Breast epithelium (tissue), 4 donors: ENCODE measurements at regions not wholly inside any gene's neighbourhood (a gene's known extent, or its start where the extent isn't known, plus 50 kb on each side); places are given as distances from the start of the nearest gene placed in this dataset.

Source experiments
- DNase-seq, 2 donors: peaks; one replicate each; pipeline ENCODE4 v3.0.0-alpha.2; 2019; ENCODE audit warnings: low spot score in 2 of 2
- H3K27ac ChIP-seq, 2 donors: fragments of 200-600 bp; sonication (generic) in 1 of 2; one replicate each; pipeline ENCODE4 v1.5.1; 2016 to 2019; ENCODE audit warnings: mild to moderate bottlenecking in 1 of 2
- H3K27me3 ChIP-seq, 2 donors: fragments of 200-600 bp; sonication (generic) in 1 of 2; one replicate each; pipeline versions ENCODE4 v1.5.1 to v1.6.0; 2017 to 2019; ENCODE audit warnings: control low read depth in 1 of 2, mild to moderate bottlenecking in 1 of 2
- H3K36me3 ChIP-seq: fragments of 200-600 bp; one replicate; pipeline ENCODE4 v1.5.1; 2019
- H3K4me1 ChIP-seq, 2 donors: fragments of 200-600 bp; sonication (generic); one replicate each; pipeline ENCODE4 v1.5.1; 2016 to 2019; ENCODE audit warnings: control low read depth in 1 of 2
- H3K4me3 ChIP-seq, 3 donors: fragments of 200-600 bp; sonication (generic); 1 replicate in 2 of 3; 2 replicates in 1 of 3; pipeline ENCODE4 v1.5.1; 2016 to 2019; ENCODE audit warnings: mild to moderate bottlenecking in 3 of 3, moderate library complexity in 2 of 3
- H3K9me3 ChIP-seq, 2 donors: fragments of 200-600 bp; sonication (generic) in 1 of 2; one replicate each; pipeline ENCODE4 v1.5.1; 2016 to 2019; ENCODE audit warnings: control low read depth in 1 of 2
- POLR2A ChIP-seq: fragments of 450-650 bp; IDR thresholded peaks from one replicate; pipeline ENCODE4 v1.6.1; 2016; ENCODE audit warnings: antibody characterized with exemption, mild to moderate bottlenecking, moderate library complexity
- POLR2AphosphoS5 ChIP-seq, 3 donors: sonication (generic); formaldehyde crosslinking; IDR thresholded peaks; one replicate each; pipeline ENCODE4 v1.6.1; 2017; ENCODE audit warnings: antibody characterized with exemption in 3 of 3
- intact Hi-C: fragments of 100-400 bp; cut with DNase I; formaldehyde crosslinking; loops from one replicate; pipeline ENCODE4 v1.15.1; 2023; ENCODE audit warnings: low total_unique reads
- TF ChIP-seq, protein P1 (sequence below), 3 donors: fragments of 450-650 bp; IDR thresholded peaks; one replicate each; pipeline ENCODE4 v1.5.1; 2016 to 2017; ENCODE audit warnings: antibody characterized with exemption in 3 of 3, mild to moderate bottlenecking in 3 of 3, moderate library complexity in 3 of 3

DNA sequence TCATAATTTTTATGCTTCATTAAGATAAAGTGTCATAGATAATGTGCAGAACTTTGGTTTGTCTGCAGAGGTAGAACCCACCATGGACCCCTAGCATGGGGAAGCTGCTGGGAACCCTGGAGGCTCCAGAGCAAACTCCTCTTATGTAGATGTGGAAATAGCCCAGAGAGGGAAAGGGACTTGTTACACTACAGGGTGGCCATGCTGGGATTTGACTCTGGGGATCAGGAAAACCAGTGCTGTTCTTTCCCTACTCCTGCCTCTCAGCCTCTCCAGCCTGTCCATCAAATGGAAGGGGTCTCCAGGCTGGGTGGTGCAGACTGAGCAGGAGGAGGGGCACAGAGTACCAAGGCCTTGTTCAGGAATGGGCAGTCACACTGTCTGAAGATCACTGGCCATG, 54.2 kb downstream of the MSX1 start:
- Histone ChIP-seq H3K4me3 (no peak overlapping the region), H3K4me1 (no peaks in the 10 kb centered on the region), H3K27me3 (no peaks in the 10 kb centered on the region), H3K36me3 (no peaks in the 10 kb centered on the region), H3K9me3 (peaks cover 0 to 5% of the 10 kb centered on the region in 2 donors), H3K27ac (no peak overlapping the region)
- TF ChIP-seq, protein P1, sequence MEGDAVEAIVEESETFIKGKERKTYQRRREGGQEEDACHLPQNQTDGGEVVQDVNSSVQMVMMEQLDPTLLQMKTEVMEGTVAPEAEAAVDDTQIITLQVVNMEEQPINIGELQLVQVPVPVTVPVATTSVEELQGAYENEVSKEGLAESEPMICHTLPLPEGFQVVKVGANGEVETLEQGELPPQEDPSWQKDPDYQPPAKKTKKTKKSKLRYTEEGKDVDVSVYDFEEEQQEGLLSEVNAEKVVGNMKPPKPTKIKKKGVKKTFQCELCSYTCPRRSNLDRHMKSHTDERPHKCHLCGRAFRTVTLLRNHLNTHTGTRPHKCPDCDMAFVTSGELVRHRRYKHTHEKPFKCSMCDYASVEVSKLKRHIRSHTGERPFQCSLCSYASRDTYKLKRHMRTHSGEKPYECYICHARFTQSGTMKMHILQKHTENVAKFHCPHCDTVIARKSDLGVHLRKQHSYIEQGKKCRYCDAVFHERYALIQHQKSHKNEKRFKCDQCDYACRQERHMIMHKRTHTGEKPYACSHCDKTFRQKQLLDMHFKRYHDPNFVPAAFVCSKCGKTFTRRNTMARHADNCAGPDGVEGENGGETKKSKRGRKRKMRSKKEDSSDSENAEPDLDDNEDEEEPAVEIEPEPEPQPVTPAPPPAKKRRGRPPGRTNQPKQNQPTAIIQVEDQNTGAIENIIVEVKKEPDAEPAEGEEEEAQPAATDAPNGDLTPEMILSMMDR (IDR thresholded peaks at IDR 0.05) = no peak
- no peak for TF ChIP-seq POLR2AphosphoS5 (IDR thresholded peaks at IDR 0.05)
- no peak for TF ChIP-seq POLR2A
- intact Hi-C loops = loop anchor here (5.0 kb wide), 1 partner anchor 449 kb away; no protein-coding TSS in a partner anchor
- no peak for DNase-seq

DNA sequence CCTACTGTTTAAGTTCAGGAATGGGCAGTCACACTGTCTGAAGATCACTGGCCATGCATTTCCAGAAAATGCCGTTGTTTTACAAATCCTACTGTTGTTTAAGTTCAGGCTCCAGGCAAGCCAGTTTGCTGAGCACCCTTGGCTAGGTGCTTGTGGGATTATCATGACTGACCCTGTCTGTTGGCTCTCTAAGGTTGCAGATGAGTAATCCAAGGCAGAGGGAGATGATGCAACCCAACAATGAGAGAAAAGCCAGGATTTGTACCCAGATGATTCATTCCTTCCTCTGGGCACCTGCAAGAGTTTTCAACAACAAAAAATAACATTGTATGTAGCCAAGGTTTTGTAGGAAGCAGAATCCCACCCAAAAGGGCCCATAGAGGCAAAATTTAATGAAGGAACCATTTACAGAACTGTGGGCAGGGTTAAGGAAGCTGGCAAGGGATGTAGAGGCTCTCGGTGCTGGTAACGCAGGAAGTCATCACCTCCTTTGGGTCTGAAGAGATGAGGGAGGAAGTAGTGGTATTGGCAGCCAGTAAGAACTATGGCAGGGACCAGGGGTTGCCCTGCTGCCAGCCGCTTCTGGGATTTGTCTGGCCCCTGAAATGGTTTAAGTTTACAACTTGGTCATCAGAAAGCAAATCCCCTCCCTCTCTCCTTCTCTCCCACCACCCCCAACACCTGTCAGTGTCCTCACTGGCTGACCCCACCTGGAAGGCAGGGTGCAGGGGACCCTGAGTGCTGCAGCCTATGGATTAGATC, 54.8 kb downstream of the MSX1 start:
- no peak for DNase-seq
- Histone ChIP-seq H3K9me3 (peaks cover 0 to 5% of the 10 kb centered on the region in 2 donors), H3K36me3 (no peaks in the 10 kb centered on the region), H3K27ac (no peak overlapping the region), H3K27me3 (no peaks in the 10 kb centered on the region), H3K4me1 (no peaks in the 10 kb centered on the region), H3K4me3 (no peak overlapping the region)
- intact Hi-C loops = loop anchor here (5.0 kb wide), 1 partner anchor 448 kb away; no protein-coding TSS in a partner anchor
- TF ChIP-seq, protein P1 (IDR thresholded peaks at IDR 0.05) = no peak
- TF ChIP-seq POLR2AphosphoS5 (IDR thresholded peaks at IDR 0.05) (no peak), POLR2A (no peak)

DNA sequence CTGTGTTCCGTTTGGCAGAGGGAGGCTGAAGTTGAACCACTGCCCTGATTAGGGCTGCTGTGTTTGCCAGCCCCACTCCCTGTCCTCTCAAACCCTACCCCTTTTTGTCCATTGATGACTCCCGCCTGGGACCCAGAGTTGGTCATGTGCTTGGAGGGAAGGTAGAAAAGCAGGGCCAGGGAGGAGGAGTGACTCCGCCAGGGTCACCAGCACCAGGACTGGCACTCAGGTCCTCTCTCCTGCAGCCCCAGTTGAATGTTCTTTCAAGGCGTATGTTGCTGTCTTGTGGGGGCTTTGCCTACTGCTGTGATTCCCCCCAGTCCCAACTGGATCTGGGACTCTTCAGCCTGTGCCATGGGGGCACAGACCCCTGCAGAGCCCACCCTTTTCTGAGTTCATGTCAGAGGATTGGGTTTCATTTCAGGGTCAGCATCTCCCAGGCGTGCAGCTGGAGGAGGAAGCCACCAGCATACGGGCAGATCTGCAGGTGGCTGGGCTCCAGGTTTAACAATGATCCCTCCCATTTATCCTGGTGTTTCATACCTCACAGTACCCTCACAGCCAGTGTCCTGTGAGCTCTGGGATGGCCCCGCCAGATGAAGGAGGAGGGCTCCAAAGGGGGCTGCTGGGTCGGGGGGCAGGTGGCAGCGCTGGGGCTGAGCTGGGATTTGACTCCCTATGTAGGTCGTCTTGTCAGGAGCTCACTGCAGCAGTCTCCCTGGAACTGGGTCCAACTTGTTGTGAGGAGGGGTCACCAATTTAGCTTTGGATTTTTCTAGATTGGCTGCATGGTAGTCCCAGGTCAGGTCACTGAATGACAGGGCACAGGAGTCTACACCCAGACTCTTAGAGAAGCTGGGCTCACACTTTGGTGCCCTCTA, 55.7 kb downstream of the MSX1 start:
- DNase-seq = no peak
- H3K27ac ChIP-seq = no peak overlapping the region
- no peaks in the 10 kb centered on the region for H3K4me1 ChIP-seq
- H3K27me3 ChIP-seq = no peaks in the 10 kb centered on the region
- no peak for TF ChIP-seq POLR2AphosphoS5 (IDR thresholded peaks at IDR 0.05)
- no peak for TF ChIP-seq POLR2A
- TF ChIP-seq, protein P1 (IDR thresholded peaks at IDR 0.05) = no peak
- H3K4me3 ChIP-seq = no peak overlapping the region
- H3K9me3 ChIP-seq = peaks cover 0 to 5% of the 10 kb centered on the region in 2 donors
- intact Hi-C loops = loop anchor here (5.0 kb wide), 1 partner anchor 447 kb away; no protein-coding TSS in a partner anchor
- no peaks in the 10 kb centered on the region for H3K36me3 ChIP-seq

DNA sequence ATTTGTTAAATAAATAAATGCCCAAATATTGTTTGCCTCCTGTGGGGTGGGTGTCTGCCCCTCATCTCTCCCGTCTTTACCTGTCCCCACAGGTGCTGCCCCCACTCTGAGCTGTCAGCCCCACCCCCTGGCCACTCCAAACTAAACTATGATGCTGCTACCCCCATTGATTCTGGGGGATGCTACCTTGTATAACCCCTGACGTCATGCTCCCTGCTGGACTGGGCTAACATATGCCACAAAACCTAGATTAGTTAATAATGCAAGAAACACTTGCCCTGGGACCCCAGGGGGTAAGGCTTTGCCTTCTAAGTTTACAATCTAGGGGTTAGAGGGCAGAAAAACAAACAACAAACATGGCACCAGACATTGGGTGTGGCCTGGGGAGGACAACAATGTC, 58.6 kb downstream of the MSX1 start:
- Histone ChIP-seq H3K27ac (no peak overlapping the region), H3K4me3 (no peak overlapping the region), H3K4me1 (no peaks in the 10 kb centered on the region), H3K27me3 (no peaks in the 10 kb centered on the region), H3K36me3 (no peaks in the 10 kb centered on the region), H3K9me3 (no peaks in the 10 kb centered on the region)
- DNase-seq = no peak
- TF ChIP-seq, protein P1 (IDR thresholded peaks at IDR 0.05) = no peak
- TF ChIP-seq POLR2AphosphoS5 (IDR thresholded peaks at IDR 0.05) (no peak), POLR2A (no peak)
- intact Hi-C loops = no loop called here

DNA sequence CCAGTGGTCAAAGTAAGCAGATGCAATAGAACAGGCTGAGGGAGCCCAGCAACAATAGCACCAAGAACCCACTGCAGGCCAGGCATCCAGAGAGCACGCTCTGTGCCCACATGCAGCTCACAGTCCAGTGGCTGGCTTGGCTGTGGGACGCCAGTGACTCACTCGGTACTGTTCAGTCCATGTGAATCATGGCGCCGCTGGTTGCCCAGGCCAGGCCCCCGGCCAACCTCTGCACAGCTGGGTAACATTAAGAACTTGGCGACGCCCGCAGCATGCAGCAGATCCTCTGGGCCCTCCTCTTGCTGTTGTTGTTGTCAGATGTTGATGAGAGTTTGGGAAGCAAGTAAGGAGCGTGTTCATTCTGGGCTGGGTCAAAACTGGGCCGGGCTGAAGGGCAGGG, 60.5 kb downstream of the MSX1 start:
- H3K4me3 ChIP-seq = no peak overlapping the region
- no peak for DNase-seq
- H3K9me3 ChIP-seq = no peaks in the 10 kb centered on the region
- H3K27me3 ChIP-seq = no peaks in the 10 kb centered on the region
- intact Hi-C loops = no loop called here
- no peaks in the 10 kb centered on the region for H3K4me1 ChIP-seq
- no peak overlapping the region for H3K27ac ChIP-seq
- TF ChIP-seq POLR2AphosphoS5 (IDR thresholded peaks at IDR 0.05) = no peak
- TF ChIP-seq, protein P1 (IDR thresholded peaks at IDR 0.05) = no peak
- no peak for TF ChIP-seq POLR2A
- no peaks in the 10 kb centered on the region for H3K36me3 ChIP-seq
